Right atrium auricular region (tissue), 2 donors: ENCODE measurements at regions not wholly inside any gene's neighbourhood (a gene's known extent, or its start where the extent isn't known, plus 50 kb on each side); places are given as distances from the start of the nearest gene placed in this dataset.

ENCODE experiments used
- DNase-seq: peaks from one replicate; pipeline ENCODE4 v3.0.0-alpha.2; 2019; ENCODE audit warnings: low spot score
- H3K27ac ChIP-seq, 2 donors: fragments of 200-600 bp; sonication (generic); 1 replicate in 1 of 2; 2 replicates in 1 of 2; pipeline ENCODE4 v1.5.1; 2016 to 2019
- H3K27me3 ChIP-seq, 2 donors: fragments of 200-600 bp; sonication (generic); one replicate each; pipeline versions ENCODE4 v1.5.1 to v1.6.0; 2017 to 2019
- H3K36me3 ChIP-seq: fragments of 200-600 bp; sonication (generic); one replicate; pipeline ENCODE4 v1.5.1; 2016
- H3K4me1 ChIP-seq, 2 donors: fragments of 200-600 bp; sonication (generic); one replicate each; pipeline versions ENCODE4 v1.5.1 to v1.6.0; 2017 to 2019
- H3K4me3 ChIP-seq, 2 donors: fragments of 200-600 bp; sonication (generic); 1 replicate in 1 of 2; 2 replicates in 1 of 2; pipeline ENCODE4 v1.5.1; 2017 to 2019; ENCODE audit warnings: mild to moderate bottlenecking in 1 of 2, moderate library complexity in 1 of 2
- H3K9me3 ChIP-seq, 2 donors: fragments of 200-600 bp; sonication (generic); one replicate each; pipeline ENCODE4 v1.5.1; 2019
- TF ChIP-seq, protein P1 (sequence below), 2 donors: fragments of 200-600 bp; sonication (generic); IDR thresholded peaks; one replicate each; pipeline ENCODE4 v1.5.1; 2019; ENCODE audit warnings: antibody characterized with exemption in 2 of 2

DNA sequence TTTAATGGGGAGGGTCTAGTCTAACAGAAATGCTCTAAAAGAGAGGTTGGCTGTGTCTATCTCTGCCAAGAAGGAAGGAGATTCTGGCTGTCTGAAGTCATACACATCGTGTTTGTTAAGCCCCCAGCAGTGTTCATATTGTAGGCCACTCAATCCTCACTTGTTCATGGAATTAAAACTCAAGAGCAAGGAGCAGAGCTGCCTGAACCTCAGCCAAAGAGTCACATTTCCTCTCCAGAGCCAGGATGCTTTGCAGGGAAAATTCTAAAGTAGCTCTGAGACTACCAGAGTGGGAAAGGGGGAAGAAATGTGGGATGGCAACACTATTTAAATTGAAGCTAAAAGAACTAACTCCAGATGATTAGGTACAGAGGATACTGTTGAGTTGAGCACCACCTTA lies 190.7 kb upstream of the CXCR4 start:
- no peak overlapping the region for H3K27ac ChIP-seq
- DNase-seq = no peak
- TF ChIP-seq, protein P1, sequence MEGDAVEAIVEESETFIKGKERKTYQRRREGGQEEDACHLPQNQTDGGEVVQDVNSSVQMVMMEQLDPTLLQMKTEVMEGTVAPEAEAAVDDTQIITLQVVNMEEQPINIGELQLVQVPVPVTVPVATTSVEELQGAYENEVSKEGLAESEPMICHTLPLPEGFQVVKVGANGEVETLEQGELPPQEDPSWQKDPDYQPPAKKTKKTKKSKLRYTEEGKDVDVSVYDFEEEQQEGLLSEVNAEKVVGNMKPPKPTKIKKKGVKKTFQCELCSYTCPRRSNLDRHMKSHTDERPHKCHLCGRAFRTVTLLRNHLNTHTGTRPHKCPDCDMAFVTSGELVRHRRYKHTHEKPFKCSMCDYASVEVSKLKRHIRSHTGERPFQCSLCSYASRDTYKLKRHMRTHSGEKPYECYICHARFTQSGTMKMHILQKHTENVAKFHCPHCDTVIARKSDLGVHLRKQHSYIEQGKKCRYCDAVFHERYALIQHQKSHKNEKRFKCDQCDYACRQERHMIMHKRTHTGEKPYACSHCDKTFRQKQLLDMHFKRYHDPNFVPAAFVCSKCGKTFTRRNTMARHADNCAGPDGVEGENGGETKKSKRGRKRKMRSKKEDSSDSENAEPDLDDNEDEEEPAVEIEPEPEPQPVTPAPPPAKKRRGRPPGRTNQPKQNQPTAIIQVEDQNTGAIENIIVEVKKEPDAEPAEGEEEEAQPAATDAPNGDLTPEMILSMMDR (IDR thresholded peaks at IDR 0.05) = no peak
- no peaks in the 10 kb centered on the region for H3K9me3 ChIP-seq
- H3K27me3 ChIP-seq = no peaks in the 10 kb centered on the region
- no peak overlapping the region for H3K4me3 ChIP-seq
- no peaks in the 10 kb centered on the region for H3K4me1 ChIP-seq
- H3K36me3 ChIP-seq = no peaks in the 10 kb centered on the region

DNA sequence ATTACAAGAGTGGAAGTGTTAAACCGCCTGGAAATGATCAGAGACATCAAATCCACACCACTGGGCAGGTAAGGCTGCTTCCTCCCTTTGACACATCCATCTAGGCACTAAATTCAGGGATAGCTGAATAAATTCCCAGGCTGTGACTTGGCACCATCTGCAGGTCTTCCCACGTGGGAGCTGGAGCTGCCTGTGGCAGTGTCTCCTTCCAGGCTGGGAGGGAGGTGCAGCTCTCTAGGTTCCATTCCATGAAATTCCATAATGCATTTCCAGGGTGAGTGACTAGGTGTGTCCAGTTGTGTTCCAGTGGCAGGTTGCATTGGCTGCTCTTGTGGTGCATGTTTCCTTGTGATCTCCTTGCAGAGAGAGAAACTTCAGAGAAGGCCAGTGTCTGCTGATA lies 188.9 kb upstream of the CXCR4 start:
- DNase-seq = no peak
- H3K27ac ChIP-seq = no peak overlapping the region
- no peak overlapping the region for H3K4me3 ChIP-seq
- no peaks in the 10 kb centered on the region for H3K9me3 ChIP-seq
- no peaks in the 10 kb centered on the region for H3K4me1 ChIP-seq
- TF ChIP-seq, protein P1 (IDR thresholded peaks at IDR 0.05) = no peak
- H3K36me3 ChIP-seq = no peaks in the 10 kb centered on the region
- no peaks in the 10 kb centered on the region for H3K27me3 ChIP-seq

DNA sequence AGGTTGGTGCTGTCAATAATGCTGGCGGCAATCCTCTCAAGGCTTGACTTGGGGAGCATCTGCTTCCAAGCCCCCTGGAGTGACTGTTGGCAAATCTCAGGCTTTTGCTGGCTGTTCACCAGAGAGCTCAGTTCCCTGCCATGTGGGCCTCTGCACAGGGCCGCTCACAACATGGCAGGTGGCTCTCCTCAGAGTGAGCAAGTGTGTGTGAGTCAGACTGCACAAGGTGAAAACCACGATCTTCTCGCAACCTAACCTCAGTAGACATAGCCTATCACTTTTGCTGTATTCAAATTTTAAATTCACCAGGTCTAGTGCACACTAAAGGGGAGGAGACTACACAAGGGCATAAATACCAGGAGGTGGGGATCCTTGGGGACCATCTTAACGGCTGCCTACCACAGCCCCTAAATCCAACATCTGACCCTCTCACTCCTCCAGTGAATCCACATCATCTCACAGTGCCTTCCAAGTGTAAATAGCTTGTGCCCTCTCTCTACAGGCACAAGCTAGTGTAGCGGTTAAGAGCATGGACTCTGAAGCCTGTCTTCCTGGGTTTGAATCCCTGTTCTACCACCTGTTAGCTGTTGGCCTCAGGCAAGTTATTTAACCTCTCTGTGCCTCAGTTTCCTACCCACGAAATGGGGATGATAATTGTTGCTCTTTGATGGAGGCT lies 187.7 kb upstream of the CXCR4 start:
- TF ChIP-seq, protein P1 (IDR thresholded peaks at IDR 0.05) = no peak
- no peak for DNase-seq
- Histone ChIP-seq H3K36me3 (no peaks in the 10 kb centered on the region), H3K27me3 (no peaks in the 10 kb centered on the region), H3K4me3 (no peak overlapping the region), H3K9me3 (no peaks in the 10 kb centered on the region), H3K27ac (no peak overlapping the region), H3K4me1 (no peaks in the 10 kb centered on the region)

DNA sequence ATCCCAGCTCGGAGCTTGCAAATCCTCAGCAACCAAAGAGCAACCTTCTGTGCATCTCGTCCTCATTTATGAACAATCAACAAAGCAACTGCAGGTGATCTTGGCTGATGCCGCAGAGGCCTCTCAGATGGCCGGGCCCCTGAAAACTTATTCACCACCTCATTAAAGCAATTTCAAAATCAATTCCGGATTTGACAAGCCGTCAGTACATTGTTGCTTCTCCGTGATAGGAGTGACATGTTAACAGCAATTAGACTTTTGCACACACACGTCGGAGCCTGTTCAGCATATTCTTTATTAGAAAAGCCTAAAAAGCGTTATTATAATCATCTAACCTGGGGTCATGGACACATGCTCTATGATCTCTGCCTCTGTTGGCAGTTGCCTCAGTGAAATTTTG lies 183.1 kb upstream of the CXCR4 start:
- no peaks in the 10 kb centered on the region for H3K36me3 ChIP-seq
- no peaks in the 10 kb centered on the region for H3K27me3 ChIP-seq
- no peak overlapping the region for H3K27ac ChIP-seq
- TF ChIP-seq, protein P1 (IDR thresholded peaks at IDR 0.05) = no peak
- no peak overlapping the region for H3K4me3 ChIP-seq
- no peak for DNase-seq
- H3K9me3 ChIP-seq = no peaks in the 10 kb centered on the region
- no peaks in the 10 kb centered on the region for H3K4me1 ChIP-seq

DNA sequence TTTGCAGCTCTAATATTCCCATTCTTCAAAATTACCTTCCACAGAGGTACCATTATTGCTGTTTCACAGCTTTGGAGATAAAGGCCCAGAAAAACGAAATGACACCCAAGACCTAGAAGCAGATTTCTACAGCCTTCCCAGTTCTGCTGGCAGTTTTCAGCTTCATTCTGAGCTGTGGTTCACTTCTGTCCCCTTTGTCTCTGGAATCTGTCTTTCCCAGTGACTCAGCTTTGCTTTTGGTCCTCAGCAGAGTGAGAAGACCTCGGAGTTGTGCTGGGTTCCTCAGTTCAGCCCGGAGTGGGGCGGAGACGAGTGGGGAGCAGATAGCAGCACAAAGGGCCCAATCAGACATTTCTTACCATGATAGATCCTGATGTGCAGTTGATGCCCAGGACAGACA lies 180.7 kb upstream of the CXCR4 start:
- Histone ChIP-seq H3K27ac (no peak overlapping the region), H3K9me3 (no peaks in the 10 kb centered on the region), H3K27me3 (no peaks in the 10 kb centered on the region), H3K36me3 (no peaks in the 10 kb centered on the region), H3K4me1 (no peaks in the 10 kb centered on the region), H3K4me3 (no peak overlapping the region)
- TF ChIP-seq, protein P1 (IDR thresholded peaks at IDR 0.05) = no peak
- DNase-seq = no peak

DNA sequence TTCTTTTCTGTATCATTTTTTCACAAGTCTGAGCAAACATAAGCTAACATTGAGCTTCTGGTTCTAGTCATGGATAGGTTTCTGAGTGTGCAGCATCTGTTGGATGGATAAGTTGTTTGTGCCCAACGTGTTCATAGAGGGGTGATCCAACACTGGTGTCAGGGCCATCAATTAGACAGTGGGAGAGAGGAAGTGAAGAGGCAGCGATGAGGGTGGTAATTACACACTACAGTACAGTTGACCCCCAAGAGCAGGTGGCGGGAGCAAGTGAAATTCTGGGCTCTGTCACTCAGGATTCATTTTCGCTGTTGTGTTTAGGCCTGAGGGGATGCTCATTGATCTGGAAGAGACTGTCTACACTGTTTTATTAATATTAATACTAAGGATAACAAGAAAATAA lies 180.0 kb upstream of the CXCR4 start:
- no peaks in the 10 kb centered on the region for H3K36me3 ChIP-seq
- H3K4me1 ChIP-seq = no peaks in the 10 kb centered on the region
- no peaks in the 10 kb centered on the region for H3K9me3 ChIP-seq
- no peak overlapping the region for H3K4me3 ChIP-seq
- no peak overlapping the region for H3K27ac ChIP-seq
- DNase-seq = no peak
- no peaks in the 10 kb centered on the region for H3K27me3 ChIP-seq
- TF ChIP-seq, protein P1 (IDR thresholded peaks at IDR 0.05) = no peak
